ENCODE measurements at regions not wholly inside any gene's neighbourhood (a gene's known extent, or its start where the extent isn't known, plus 50 kb on each side); places are given as distances from the start of the nearest gene placed in this dataset.

GRCh38 chr17:73953206-73954033, 250.1 kb upstream of the RPL38 start:
- intact Hi-C loops (cut with micrococcal nuclease): loop anchor here (10.0 kb wide), 2 partner anchors 309 to 359 kb away; partner anchors contain the start of gene SDK2
- Mint-ChIP-seq H3K9me3 (no peaks in the 10 kb centered on the region), H3K4me3 (no peak overlapping the region), H3K36me3 (ENCODE audit: low read depth) (no peaks in the 10 kb centered on the region), H3K27me3 (peaks cover 17% of the 10 kb centered on the region), H3K27ac (no peak overlapping the region), H3K4me1 (peaks cover 4% of the 10 kb centered on the region)
- no peak for TF ChIP-seq CTCF (IDR thresholded peaks at IDR 0.05)
- ChIA-PET CTCF (no interaction called here), POLR2A (no interaction called here)
- ATAC-seq (ENCODE audit: low read depth) (no peak), DNase-seq (no peak)

GRCh38 chr17:73954951-73955350, 248.5 kb upstream of the RPL38 start:
- ATAC-seq (ENCODE audit: low read depth) (no peak), DNase-seq (no peak)
- intact Hi-C loops (cut with micrococcal nuclease): loop anchor here (10.0 kb wide), 2 partner anchors 310 to 360 kb away; partner anchors contain the start of gene SDK2
- H3K27ac Mint-ChIP-seq: no peak overlapping the region
- no peaks in the 10 kb centered on the region for H3K36me3 Mint-ChIP-seq (ENCODE audit: low read depth)
- POLR2A ChIA-PET: no interaction called here
- CTCF ChIA-PET: no interaction called here
- TF ChIP-seq CTCF (IDR thresholded peaks at IDR 0.05): no peak
- H3K9me3 Mint-ChIP-seq: no peaks in the 10 kb centered on the region
- H3K4me1 Mint-ChIP-seq: peaks cover 4% of the 10 kb centered on the region
- H3K27me3 Mint-ChIP-seq: peaks cover 14% of the 10 kb centered on the region
- no peak overlapping the region for H3K4me3 Mint-ChIP-seq

GRCh38 chr17:73955616-73956015, 247.9 kb upstream of the RPL38 start:
- POLR2A ChIA-PET: no interaction called here
- H3K4me1 Mint-ChIP-seq: peaks cover 4% of the 10 kb centered on the region
- ATAC-seq (ENCODE audit: low read depth) (no peak), DNase-seq (no peak)
- CTCF ChIA-PET: interaction anchor here (2.4 kb wide), 1 partner anchor 526 kb away, joined by 7 read pairs; no protein-coding TSS in a partner anchor
- intact Hi-C loops (cut with micrococcal nuclease): loop anchor here (10.0 kb wide), 2 partner anchors 311 to 361 kb away; partner anchors contain the start of gene SDK2
- no peak for TF ChIP-seq CTCF (IDR thresholded peaks at IDR 0.05)
- H3K9me3 Mint-ChIP-seq: no peaks in the 10 kb centered on the region
- no peak overlapping the region for H3K27ac Mint-ChIP-seq
- H3K36me3 Mint-ChIP-seq (ENCODE audit: low read depth): no peaks in the 10 kb centered on the region
- no peak overlapping the region for H3K4me3 Mint-ChIP-seq
- peaks cover 16% of the 10 kb centered on the region for H3K27me3 Mint-ChIP-seq

GRCh38 chr17:73956169-73956568, 247.3 kb upstream of the RPL38 start:
- no peak for DNase-seq
- H3K4me1 Mint-ChIP-seq: peaks cover 4% of the 10 kb centered on the region
- ATAC-seq (ENCODE audit: low read depth): no peak
- H3K36me3 Mint-ChIP-seq (ENCODE audit: low read depth): no peaks in the 10 kb centered on the region
- intact Hi-C loops (cut with micrococcal nuclease): loop anchor here (10.0 kb wide), 2 partner anchors 311 to 361 kb away; partner anchors contain the start of gene SDK2
- H3K27ac Mint-ChIP-seq: no peak overlapping the region
- H3K9me3 Mint-ChIP-seq: no peaks in the 10 kb centered on the region
- ChIA-PET CTCF (interaction anchor here (2.4 kb wide), 1 partner anchor 527 kb away, joined by 7 read pairs; no protein-coding TSS in a partner anchor), POLR2A (no interaction called here)
- H3K4me3 Mint-ChIP-seq: no peak overlapping the region
- TF ChIP-seq CTCF (IDR thresholded peaks at IDR 0.05): no peak
- peaks cover 12% of the 10 kb centered on the region for H3K27me3 Mint-ChIP-seq
